GM18867 (cell line): ENCODE measurements at regions not wholly inside any gene's neighbourhood (a gene's known extent, or its start where the extent isn't known, plus 50 kb on each side); places are given as distances from the start of the nearest gene placed in this dataset.

Source experiments
- ATAC-seq: cut with Tn5 transposase; IDR thresholded peaks from one replicate; pipeline ENCODE4 v1.9.1; 2021; ENCODE audit warnings: mild to moderate bottlenecking, moderate library complexity; ENCODE audit not compliant: unreplicated experiment

DNA sequence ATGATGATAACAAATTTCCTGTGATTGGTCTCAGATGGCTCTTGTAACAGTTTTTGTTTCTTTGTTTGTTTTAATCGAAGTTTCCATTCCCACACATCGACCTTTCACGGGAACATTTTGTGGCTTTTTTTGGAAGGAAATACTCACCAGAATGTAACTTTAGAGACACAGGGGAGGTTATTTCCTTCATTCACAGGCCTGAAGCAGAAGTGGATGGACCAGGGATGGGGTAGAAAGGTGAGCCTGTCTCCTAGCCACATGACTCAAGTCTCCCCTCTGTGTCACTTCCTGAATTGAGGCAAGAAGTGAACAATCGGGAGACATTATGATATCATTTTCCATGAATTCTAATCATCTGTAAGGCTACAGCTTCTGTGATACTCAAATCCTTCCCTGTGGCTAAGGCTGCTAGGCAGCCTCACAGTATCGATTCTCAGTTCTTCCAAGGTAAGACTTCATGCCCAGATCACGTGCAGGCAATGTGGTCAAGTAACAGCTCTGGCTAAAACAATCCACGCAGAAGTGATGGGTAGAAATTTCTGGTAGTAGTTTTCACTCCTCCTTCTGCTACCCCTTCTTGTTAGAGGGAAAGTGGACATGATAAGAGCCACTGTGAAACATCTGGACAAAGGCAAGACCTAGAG, 203.9 kb upstream of the NEBL start:
- ATAC-seq, result no peak

DNA sequence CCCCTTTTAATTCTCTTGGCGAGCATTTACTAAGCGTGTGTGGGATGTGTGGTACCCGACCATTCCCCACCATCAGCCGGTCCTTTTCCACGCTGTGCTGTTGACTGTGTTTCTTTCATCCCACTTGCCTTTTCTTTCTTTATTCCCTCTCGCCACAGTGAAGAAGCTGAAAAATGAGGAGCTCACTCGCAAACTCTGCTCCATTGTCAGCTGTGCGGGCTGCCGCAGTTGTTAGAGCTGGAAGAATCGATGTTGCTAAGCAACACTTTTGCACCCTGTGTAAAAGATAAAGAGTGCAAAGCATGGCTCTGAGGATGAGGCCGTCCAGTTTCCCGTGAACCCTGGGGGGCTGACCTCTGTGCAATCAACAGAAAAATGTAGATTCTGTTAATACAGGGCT, 203.1 kb upstream of the NEBL start:
- ATAC-seq, result no peak

DNA sequence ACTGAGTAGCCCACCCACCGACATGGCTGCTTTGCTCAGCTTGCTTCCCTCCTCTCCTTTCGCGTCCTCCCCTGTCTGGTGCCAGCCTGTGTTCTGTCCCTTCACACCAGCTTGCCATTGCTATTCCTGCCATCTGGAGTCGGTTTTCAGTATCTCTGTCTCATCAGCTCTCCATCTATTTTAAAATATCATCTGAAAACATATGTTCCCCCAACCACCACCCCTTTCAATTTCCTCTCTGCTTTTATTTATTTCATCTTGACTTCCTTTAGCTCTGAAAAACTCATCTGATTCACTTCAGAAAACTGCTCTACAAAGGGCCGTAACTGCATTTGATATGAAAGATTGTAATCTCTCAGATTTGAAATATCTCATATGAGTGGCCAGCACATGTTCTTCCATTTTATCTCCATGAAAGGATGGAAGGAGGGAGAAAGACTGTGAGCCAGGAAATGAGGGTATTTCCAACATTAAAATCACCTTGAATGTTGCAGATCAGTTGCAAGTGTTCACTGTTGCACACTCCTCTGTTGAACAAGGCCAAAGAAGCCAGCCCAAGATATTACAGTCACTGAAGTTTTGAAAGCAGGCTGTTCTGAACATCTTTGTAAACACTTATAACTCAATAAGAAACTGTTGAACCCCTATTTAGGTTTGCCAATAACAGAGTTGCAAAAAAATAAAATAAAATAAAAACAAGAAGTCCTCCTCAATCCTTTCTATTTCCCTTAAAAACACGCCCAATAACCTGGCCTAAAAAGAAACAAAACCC, 202.4 kb upstream of the NEBL start:
- no peak for ATAC-seq

DNA sequence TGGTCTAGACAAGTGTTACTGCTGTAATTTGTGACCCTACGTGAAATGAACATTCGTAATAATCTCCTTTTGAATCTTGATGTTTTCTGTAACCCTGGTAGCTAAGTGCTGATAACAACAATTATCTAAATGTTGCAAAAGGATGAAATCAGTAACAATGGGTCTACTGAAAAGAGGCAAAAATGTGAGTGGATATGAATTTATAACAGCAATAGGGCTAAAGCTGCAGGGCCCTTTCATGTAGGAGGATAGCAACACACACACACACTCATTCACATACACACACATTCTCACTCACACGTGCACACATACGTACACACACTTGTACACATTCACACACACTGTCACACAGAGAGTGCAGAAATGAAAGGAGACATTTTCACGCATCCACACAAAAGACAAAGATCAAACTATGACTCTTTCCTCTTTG, 200.8 kb upstream of the NEBL start:
- ATAC-seq, result no peak

DNA sequence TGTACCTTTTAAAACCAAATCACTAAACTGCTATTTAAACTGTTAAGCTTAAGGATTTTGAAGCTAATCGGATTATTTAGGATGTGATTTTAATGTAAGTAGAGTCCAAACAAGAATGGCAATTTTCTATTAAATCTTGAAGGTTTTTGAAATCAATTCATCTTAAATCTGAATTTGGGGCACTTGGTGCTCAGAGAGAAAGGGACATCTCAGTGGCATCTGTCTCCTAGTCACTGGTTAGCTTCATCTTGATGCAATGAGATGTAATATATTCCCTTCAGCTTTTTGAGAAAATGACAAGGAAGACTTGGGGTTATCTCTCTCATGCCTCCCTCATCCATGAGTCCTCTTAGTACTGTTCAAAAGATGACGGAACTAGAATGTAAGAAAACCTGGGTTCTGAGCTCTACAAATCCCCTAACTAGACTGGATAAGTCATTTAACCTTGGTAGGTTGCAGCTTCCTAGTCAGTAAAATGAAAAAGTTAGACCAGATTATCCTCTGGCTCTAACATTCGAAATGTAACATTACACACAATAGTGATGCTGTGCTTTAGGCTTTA, 198.5 kb upstream of the NEBL start:
- no peak for ATAC-seq

DNA sequence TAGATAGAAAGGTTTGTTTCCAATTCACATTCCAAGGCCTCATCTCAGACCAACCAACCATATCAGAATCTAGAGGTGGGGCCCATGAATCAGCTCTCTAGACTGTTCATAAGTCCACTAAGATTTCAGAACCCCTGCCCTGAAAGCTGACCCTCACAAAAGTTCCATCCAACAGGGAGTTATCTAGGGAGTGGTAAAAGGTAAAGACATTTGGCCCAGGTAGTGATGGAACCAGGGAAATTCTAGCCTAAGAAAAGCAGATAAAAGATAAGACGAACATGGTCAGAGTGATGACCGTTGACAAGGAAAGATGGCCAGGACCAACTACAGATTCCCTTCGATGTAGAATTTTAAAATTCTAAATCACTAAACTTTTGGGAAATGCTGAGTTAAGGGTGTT, 198.0 kb upstream of the NEBL start:
- no peak for ATAC-seq

DNA sequence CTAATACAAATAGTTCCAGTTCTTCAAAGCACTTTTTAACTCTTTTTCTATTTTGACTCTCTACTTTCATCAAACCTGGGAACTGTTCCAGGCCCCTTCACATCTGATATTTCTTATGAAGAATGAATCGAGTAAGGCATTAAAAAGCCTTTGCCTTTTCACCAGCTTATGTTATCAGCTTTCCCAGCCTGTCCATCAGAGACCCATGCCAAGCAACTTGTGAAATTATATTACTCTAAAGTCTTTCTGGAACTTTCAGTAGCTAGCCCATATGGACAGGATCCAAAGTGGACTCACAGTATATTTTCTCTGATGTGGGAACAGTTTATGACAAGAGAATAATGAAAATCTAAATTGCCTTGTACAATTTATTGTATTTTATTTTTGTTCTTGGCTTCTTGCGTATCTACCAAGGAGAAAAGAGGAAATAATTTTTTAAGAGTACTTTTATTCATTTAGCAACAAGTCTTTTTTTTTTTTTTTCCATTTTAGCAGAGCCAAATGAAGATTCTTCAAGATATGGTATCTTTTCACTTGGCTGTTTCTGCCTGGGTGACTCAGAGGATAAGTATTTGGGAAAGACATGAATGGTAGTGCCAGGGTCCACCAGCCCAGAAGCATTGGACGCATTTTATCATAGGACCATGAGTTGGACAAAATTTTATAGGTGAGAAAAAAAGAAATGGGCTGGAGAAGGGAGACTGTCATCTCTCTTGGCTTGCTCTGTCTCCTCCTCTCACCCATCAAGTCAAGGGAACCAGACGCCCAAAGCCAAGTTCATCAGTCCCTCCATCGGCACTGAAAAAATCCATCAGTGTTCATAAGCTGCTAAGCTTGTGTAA, 195.8 kb upstream of the NEBL start:
- ATAC-seq, result no peak

DNA sequence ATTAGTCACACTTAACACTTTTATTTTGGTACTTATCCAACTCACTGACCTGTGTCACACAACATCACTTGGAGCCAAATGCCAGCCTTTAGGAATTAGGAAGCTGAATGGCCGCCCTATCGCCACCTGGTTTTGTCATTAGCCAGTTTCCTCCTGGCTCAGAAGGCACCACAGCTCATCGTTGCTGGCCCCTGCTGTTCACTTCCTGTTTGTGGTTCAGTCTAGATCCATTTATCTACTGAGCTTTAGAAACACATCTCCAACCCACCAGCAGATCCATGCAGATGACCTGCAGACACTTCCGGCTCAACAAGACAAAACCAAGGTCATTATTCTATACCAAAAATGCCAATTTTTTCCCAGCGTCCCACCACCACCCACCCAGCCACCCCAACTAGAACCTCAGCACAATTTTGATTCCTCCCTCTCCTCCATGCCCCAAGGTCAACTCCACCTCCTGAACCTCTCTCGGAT, 193.5 kb upstream of the NEBL start:
- ATAC-seq, result no peak

DNA sequence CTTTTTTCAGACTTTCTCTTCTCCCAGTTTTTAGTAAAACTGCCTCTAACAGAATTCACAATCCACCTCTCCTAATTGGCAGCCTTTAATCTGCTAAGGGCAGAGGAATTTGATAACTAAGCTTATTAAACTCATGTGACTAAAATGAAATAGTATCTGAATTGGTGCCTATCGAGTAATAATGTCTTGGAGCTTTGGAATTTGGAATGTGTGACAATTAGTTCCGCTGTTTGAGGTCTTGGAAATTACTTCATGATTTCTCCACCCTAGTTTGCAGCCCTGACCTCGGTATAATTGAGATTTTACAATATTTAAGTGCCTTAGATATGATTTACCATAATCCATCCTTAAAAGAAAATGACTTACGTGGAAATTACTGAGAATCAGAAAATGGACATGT, 190.4 kb upstream of the NEBL start:
- ATAC-seq, result no peak

DNA sequence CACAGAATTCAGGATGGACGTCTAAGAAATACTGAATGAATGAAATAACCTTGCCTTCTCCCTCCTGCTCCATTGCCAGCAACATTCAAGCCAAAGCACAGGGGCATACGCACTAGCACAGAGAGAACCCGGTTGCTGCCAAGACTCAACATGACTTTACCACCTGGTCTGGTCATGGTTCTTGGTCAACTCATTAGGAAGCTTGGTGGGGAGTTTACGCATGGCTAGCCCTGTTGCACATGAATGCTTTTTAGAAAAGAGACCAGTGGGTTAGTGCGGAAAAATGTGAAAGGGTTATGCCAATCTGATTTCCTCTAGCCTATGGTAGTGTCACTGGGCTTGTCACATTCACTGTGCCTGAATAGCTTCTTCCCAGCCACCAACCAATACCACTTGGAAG, 187.6 kb upstream of the NEBL start:
- no peak for ATAC-seq

DNA sequence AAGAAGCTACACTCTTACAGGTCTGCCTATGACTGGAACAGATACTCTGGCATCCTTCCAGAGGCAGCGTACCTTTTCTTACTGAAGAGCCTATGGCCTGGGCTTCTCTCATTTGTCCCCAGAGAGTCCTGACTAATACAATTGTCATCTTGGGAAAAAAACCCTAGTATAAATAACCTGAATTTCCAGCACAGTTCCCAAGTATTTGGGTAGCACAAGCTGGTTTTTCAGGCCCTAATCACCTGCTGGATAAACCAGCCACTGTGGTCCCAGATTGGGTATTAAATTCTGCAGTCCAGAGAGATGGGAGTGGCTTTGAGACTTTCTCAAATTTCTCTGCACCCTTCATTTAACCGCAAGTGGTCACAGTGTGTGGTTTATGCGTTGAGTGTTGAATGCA, 186.8 kb upstream of the NEBL start:
- no peak for ATAC-seq

DNA sequence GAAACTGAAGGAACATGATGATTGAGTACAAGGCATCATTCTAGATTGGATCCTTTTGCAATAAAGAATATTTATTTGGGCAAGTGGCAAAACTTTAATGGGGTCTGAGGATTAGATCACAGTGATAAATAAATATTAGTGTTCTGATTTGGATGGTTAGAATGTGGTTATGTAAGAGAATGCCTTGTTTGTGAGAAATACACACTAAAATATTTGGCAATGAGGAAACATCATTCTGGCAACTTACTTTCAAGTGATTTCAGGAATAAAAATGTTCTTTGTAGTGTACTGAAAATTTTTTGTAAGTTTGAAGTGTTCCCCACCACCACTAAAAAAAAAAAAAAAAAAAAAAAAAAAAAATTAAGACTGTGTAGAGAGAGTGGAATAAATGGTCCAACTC, 185.1 kb upstream of the NEBL start:
- ATAC-seq, result no peak

DNA sequence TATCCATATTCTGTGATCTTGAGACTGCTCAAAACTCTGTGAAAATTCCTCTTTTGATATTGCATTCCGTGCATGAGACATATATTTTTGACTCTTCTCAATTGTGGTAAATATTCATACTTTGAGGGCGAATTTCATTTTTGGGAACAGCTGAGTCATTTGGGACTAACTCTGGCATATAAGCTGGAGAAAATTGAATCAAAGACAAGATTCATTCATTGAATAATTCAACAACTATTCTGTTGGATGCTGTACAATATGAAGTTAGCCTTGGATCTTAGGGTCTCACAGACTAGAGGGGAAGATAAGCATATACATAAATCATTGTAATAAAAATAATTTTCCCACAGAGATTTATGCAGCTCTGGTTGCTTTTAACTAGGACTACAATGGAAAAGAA, 183.2 kb upstream of the NEBL start:
- ATAC-seq, result no peak

DNA sequence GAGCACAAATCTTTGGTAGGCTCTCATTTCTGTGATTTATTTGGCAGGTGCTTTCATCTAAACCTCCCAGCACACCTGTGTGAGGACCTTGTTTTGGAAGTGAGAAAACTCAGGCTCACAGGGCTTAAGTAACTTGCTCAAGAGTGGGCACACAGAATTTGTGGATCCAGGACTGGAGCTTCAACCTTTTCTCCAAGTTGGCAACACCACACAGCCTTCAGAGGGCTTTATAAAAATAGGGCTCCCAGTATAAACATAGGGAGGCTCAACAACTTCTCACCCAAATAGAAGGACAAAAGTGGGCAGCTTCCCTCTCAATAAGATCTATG, 182.2 kb upstream of the NEBL start:
- no peak for ATAC-seq

DNA sequence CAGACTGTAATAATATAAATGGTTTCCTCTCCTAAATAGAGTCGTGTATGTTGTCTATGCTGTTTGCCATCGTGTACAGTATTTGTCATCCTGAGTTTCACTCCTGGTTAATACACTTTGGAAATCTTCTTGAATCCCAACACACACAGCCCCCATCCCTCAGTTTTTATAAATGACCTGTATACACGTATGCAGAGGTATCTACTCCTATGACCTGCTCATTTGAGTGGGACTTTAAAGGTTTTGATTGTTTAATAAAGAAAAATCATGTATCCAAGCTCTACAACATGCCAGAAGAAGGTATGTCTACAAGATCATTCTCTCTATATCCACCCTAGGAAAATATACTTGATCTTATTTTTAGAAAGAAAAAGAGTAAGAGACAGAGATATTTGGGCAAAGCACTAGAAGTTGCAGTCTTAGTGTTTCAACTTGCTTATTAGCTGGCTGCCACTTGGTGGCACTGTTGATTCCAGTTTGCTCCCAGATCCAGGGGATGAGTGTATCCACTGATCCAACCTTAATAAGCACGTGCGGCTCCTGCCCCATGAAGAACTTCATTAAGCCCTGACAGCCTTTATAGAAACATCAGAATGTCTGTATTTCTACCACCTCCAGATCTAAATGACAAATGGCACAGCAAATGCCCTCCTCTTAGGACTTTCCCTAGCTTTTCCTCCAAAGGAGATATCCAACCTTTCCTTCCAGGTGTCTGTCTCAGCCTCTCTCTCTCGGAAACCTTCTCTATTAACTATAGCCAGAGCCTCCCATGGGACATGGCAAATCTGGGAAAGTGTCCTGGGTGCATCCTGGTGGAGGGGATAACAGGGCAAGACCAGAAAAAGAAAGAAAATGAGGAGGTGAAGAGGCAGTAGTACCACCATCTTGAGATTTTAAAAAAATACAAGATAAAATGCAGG, 181.6 kb upstream of the NEBL start:
- ATAC-seq, result peak; percentile 79

DNA sequence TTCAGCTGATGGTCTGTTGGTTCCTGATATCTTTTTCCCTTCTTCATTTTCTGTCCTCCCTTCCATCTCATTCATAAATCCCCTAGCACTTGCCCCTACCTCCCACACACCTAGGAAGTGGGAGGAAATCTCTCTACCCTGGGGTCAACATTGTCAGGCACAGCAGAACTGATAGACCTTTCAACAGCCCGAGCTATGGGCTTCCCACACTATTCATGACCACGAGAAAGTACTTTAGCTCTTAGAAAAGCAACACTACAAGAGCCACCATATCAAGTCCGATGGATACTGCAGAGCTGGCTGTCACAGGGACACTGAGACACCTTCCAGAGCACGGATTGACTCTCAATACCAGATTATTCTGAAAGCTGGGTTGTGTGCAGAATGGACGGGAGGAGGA, 180.6 kb upstream of the NEBL start:
- no peak for ATAC-seq

DNA sequence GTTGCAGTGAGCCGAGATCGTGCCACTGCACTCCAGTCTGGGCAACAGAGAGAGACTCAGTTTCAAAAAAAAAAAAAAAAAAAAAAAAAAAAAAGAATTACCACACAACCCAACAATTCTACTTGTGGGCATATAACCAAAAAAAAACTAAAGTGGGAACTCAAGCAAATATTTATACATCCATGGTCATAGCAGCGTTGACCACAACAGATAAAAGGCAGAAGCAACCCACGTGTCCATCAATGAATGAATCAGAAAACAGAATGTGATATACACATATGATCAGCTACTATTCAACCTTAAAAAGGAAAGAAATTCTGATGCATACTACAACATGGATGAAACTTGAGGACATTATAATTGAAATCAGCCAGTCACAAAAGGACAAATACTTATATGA, 179.3 kb upstream of the NEBL start:
- ATAC-seq, result no peak

DNA sequence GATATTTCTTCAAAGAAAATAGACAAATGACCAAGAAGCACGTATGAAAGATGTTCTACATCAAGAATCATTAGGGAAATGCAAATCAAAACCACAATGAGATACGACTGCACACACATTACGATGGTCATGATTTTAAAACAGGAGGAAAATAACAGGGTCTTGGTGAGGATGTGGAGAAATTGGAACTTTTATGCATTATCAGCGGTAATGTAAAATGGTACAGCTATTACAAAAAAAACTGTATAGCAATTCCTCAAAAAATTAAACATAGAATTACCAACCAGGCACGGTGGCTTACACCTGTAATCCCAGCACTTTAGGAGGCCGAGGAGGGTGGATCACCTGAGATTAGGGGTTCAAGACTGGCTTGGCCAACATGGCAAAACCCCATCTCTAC, 178.8 kb upstream of the NEBL start:
- ATAC-seq, result no peak

DNA sequence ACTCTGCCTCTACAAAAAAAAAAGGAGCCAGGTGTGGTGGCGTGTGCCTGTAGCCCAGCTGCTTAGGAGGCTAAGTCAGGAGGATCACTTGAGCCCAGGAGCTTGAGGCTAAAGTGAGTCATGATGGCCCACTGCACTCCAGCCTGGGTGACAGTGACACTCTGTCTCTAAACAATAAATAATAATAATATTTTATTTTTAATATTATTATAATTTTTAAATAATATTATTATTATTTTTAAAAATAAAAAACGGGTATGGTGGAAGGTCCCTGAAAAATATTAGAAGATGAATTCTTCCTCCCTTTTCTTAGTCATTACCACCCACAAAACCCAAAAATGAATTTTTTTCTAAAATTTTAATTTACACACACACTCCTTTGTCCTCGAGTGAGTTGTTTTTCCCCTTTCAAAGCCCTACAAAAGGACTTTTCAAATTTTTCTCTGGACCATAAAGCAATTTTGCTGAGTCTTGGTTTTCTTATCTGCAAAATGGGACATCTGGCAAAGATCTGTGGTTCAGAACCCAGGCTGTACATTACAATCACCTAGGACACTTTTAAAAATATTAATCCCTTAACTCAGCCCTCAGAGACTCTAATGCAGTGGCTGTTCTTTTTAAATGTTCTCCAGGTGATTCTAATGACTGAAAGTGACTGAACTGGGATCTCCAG, 174.0 kb upstream of the NEBL start:
- no peak for ATAC-seq
